ENCODE measurements at regions not wholly inside any gene's neighbourhood (a gene's known extent, or its start where the extent isn't known, plus 50 kb on each side); places are given as distances from the start of the nearest gene placed in this dataset.
"Not testable (repeated sequence)": the region's sequence is repeated elsewhere in the genome, so short reads cannot be mapped to it uniquely, and the experiment has no call there.

GRCh38 chr12:46655984-46656383, 169.8 kb downstream of the SLC38A4 start:
- not testable (repeated sequence) for TF ChIP-seq GABPA (IDR thresholded peaks at IDR 0.05; ENCODE audit: borderline replicate concordance, insufficient read depth, low read length); CTCF (IDR thresholded peaks at IDR 0.05; ENCODE audit: control extremely low read depth in 1 of 3, insufficient read depth in 1 of 3, low read depth in 1 of 3, low read length in 3 of 3)
